H1 (cell line): ENCODE measurements at regions not wholly inside any gene's neighbourhood (a gene's known extent, or its start where the extent isn't known, plus 50 kb on each side); places are given as distances from the start of the nearest gene placed in this dataset.

Experiments used
- CHD1 ChIP-seq: IDR thresholded peaks from 2 replicates; pipeline ENCODE4 v1.6.1; 2012; ENCODE audit warnings: low read depth, low read length, improper control_type of control experiment
- CHD7 ChIP-seq: fragments of 300-600 bp; sonication (generic); IDR thresholded peaks from 2 replicates; pipeline ENCODE4 v1.7.1; 2012; ENCODE audit warnings: low read length, moderate library complexity, mild to moderate bottlenecking, inconsistent platforms; ENCODE audit not compliant: insufficient replicate concordance
- FOSL1 ChIP-seq: IDR thresholded peaks from 2 replicates; pipeline ENCODE4 v1.6.1; 2011; ENCODE audit warnings: mild to moderate bottlenecking, low read depth, low read length, moderate library complexity; ENCODE audit not compliant: insufficient read depth
- JUN ChIP-seq: IDR thresholded peaks from 2 replicates; pipeline ENCODE4 v1.6.1; 2011; ENCODE audit warnings: low read depth, mild to moderate bottlenecking, improper control_type of control experiment, low read length
- NRF1 ChIP-seq: IDR thresholded peaks from 2 replicates; pipeline ENCODE4 v1.6.1; 2011; ENCODE audit warnings: mild to moderate bottlenecking, low read depth, low read length, improper control_type of control experiment
- POLR2AphosphoS5 ChIP-seq: IDR thresholded peaks from 2 replicates; pipeline ENCODE4 v1.6.1; 2011; ENCODE audit warnings: low read depth, low read length
- SIN3A ChIP-seq, 2 experiments: IDR thresholded peaks in 1 of 2; conservative IDR thresholded peaks in 1 of 2; 2 replicates each; pipeline ENCODE4 v1.6.1; 2011 to 2012; ENCODE audit warnings: low read length in 2 of 2, improper control_type of control experiment in 1 of 2, low read depth in 1 of 2, mild to moderate bottlenecking in 1 of 2

GRCh38 chr16:26961459-26961858 is 105.3 kb upstream of the C16orf82 start (continued):
- TF ChIP-seq CHD7: no peak
- TF ChIP-seq NRF1: no peak
- no peak for TF ChIP-seq JUN
- TF ChIP-seq FOSL1: no peak
- no peak for TF ChIP-seq SIN3A (conservative IDR thresholded peaks at IDR 0.05 in 1 of 2, IDR thresholded peaks at IDR 0.05 in 1 of 2; ENCODE audit: low read depth in 1 of 2, low read length in 2 of 2)
- TF ChIP-seq CHD1: no peak
- TF ChIP-seq POLR2AphosphoS5: no peak
